ENCODE measurements at regions not wholly inside any gene's neighbourhood (a gene's known extent, or its start where the extent isn't known, plus 50 kb on each side); places are given as distances from the start of the nearest gene placed in this dataset.

DNA sequence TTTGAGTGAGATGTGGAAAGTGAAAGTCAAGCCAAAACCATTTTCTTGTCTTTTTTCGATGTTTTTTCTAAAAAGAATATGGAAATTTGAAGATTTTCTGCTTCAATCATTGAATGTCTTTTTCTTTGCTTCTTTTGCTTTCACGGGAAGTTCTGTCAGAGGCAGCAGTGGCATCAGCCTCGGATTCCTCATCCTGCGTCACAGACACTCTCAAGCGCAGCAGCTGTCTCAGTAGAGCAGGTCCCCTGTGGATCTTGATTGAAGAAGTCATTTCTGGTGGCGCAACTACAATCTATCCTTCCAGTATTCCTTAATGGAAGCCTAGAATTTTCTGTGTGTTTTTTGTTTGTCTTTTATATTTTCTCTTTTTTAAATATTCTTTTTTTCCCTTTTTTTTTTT, 52.7 kb upstream of the NEIL3 start:
- no peak for TF ChIP-seq POLR2A (IDR thresholded peaks at IDR 0.05)
- TF ChIP-seq, protein P1, sequence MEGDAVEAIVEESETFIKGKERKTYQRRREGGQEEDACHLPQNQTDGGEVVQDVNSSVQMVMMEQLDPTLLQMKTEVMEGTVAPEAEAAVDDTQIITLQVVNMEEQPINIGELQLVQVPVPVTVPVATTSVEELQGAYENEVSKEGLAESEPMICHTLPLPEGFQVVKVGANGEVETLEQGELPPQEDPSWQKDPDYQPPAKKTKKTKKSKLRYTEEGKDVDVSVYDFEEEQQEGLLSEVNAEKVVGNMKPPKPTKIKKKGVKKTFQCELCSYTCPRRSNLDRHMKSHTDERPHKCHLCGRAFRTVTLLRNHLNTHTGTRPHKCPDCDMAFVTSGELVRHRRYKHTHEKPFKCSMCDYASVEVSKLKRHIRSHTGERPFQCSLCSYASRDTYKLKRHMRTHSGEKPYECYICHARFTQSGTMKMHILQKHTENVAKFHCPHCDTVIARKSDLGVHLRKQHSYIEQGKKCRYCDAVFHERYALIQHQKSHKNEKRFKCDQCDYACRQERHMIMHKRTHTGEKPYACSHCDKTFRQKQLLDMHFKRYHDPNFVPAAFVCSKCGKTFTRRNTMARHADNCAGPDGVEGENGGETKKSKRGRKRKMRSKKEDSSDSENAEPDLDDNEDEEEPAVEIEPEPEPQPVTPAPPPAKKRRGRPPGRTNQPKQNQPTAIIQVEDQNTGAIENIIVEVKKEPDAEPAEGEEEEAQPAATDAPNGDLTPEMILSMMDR (IDR thresholded peaks at IDR 0.05) = no peak

All from heart left ventricle (tissue), 13 donors.